HepG2 (cell line): ENCODE measurements at regions not wholly inside any gene's neighbourhood (a gene's known extent, or its start where the extent isn't known, plus 50 kb on each side); places are given as distances from the start of the nearest gene placed in this dataset.

Experiments
- ATAC-seq: fragments of 200-7000 bp; cut with Tn5 transposase; 3 replicates; pipeline ENCODE4 v1.9.1; 2020; ENCODE audit warnings: mild to moderate bottlenecking, moderate library complexity
- BruUV-seq: library from RNA; stranded (reverse); fragments of 400-500 nt; replicated peaks from 2 replicates; lab custom pipeline; 2021; lab: Mats Ljungman, UMichigan
- CTCF ChIA-PET: fragments of 300-600 bp; formaldehyde crosslinking; extraction: SDS; loops from one replicate; lab custom pipeline; 2021; ENCODE audit warnings: low total read pairs, inconsistent platforms, low intra/inter-chr PET ratio; lab: Yijun Ruan, JAX
- POLR2A ChIA-PET: fragments of 350-600 bp; sonication (Branson Sonifier 250); formaldehyde crosslinking; loops from one replicate; lab custom pipeline; 2020; ENCODE audit warnings: antibody characterized with exemption, inconsistent platforms; lab: Yijun Ruan, JAX
- DNase-seq: peaks from one replicate; pipeline ENCODE4 v3.0.0-alpha.2; 2015; ENCODE audit warnings: low spot score
- FAIRE-seq: peaks from 3 replicates; lab custom pipeline; 2011; peaks lifted over from hg19 to GRCh38; lab: Jason Lieb, UNC
- H2AFZ ChIP-seq: one replicate; pipeline ENCODE4 v1.6.1; 2011; ENCODE audit warnings: low read length, inconsistent platforms
- H3K27ac ChIP-seq: fragments of 300-600 bp; 3 replicates; pipeline ENCODE4 v1.8.0; 2011; ENCODE audit warnings: mixed run types, mild to moderate bottlenecking, mixed read lengths, low read length, inconsistent platforms; ENCODE audit not compliant: insufficient read depth; ENCODE audit errors: extremely low read length
- H3K27me3 ChIP-seq, 2 experiments: fragments of 200-600 bp in 1 of 2; 2 replicates in 1 of 2; 3 replicates in 1 of 2; pipeline versions ENCODE4 v1.6.0 to v1.8.0; 2011; ENCODE audit warnings: low read length in 2 of 2, mild to moderate bottlenecking in 2 of 2, moderate library complexity in 2 of 2, inconsistent platforms in 1 of 2; ENCODE audit not compliant: insufficient read depth in 2 of 2, control insufficient read depth in 1 of 2
- H3K36me3 ChIP-seq, 2 experiments: fragments of 200-600 bp in 1 of 2; replicated peaks in 1 of 2; 2 replicates in 1 of 2; 3 replicates in 1 of 2; pipeline versions ENCODE4 v1.5.1 to v1.8.0; 2011; ENCODE audit warnings: low read length in 2 of 2, inconsistent platforms in 1 of 2; ENCODE audit not compliant: insufficient read depth in 2 of 2, control insufficient read depth in 1 of 2
- H3K4me1 ChIP-seq: 2 replicates; pipeline ENCODE4 v1.5.1; 2012; ENCODE audit warnings: low read length, inconsistent platforms; ENCODE audit not compliant: insufficient read depth
- H3K4me2 ChIP-seq: 2 replicates; pipeline ENCODE4 v1.6.0; 2011; ENCODE audit warnings: low read depth, low read length, inconsistent platforms
- H3K4me3 ChIP-seq, 3 experiments: fragments of 200-600 bp in 1 of 3; sonication (generic), shearing (Covaris generic) in 1 of 3; replicated peaks in 1 of 3; 2 replicates each; pipeline ENCODE4 v1.5.1; 2011 to 2016; ENCODE audit warnings: low read length in 3 of 3, inconsistent platforms in 2 of 3, low read depth in 2 of 3, mild to moderate bottlenecking in 2 of 3, control low read depth in 1 of 3, mixed read lengths in 1 of 3; ENCODE audit not compliant: insufficient read depth in 1 of 3
- H3K79me2 ChIP-seq: one replicate; pipeline ENCODE4 v1.6.1; 2011; ENCODE audit warnings: low read length, inconsistent platforms; ENCODE audit not compliant: insufficient read depth
- H3K9ac ChIP-seq: 2 replicates; pipeline ENCODE4 v1.6.0; 2011; ENCODE audit warnings: mild to moderate bottlenecking, low read depth, low read length, inconsistent platforms; ENCODE audit not compliant: insufficient read depth
- H3K9me3 ChIP-seq: 2 replicates; pipeline ENCODE4 v1.5.1; 2012; ENCODE audit warnings: mild to moderate bottlenecking, low read length
- H4K20me1 ChIP-seq: 2 replicates; pipeline ENCODE4 v1.6.0; 2011; ENCODE audit warnings: inconsistent platforms, mild to moderate bottlenecking, low read length, moderate library complexity; ENCODE audit not compliant: insufficient read depth
- GABPB1 ChIP-seq: IDR thresholded peaks from 2 replicates; pipeline ENCODE4 v1.6.1; 2016; ENCODE audit warnings: mild to moderate bottlenecking, missing genetic modification reagents, moderate library complexity, missing compliant biosample characterization
- NAIF1 ChIP-seq: sonication (generic); formaldehyde crosslinking; IDR thresholded peaks from 2 replicates; pipeline ENCODE4 v1.5.0; 2020; ENCODE audit warnings: mild to moderate bottlenecking, missing genetic modification reagents, borderline replicate concordance
- PRMT3 ChIP-seq: sonication (generic); formaldehyde crosslinking; IDR thresholded peaks from 2 replicates; pipeline ENCODE4 v1.8.1; 2022; ENCODE audit warnings: low read depth, mild to moderate bottlenecking, moderate library complexity, missing genetic modification reagents, borderline replicate concordance
- SALL2 ChIP-seq: sonication (generic); formaldehyde crosslinking; IDR thresholded peaks from 2 replicates; pipeline ENCODE4 v1.8.1; 2023; ENCODE audit warnings: mild to moderate bottlenecking, missing genetic modification reagents, inconsistent platforms
- SIN3B ChIP-seq: fragments of 150-350 bp; IDR thresholded peaks from 2 replicates; pipeline ENCODE4 v1.6.1; 2014; ENCODE audit warnings: low read length
- SRSF1 ChIP-seq: fragments of 200-400 bp; formaldehyde crosslinking; optimal IDR thresholded peaks from 2 replicates; pipeline ENCODE3; 2017; ENCODE audit warnings: mild to moderate bottlenecking, low read depth, low read length, moderate library complexity
- ZBTB26 ChIP-seq: IDR thresholded peaks from 2 replicates; pipeline ENCODE4 v1.6.1; 2016; ENCODE audit warnings: missing compliant biosample characterization, missing genetic modification reagents, borderline replicate concordance
- ZGPAT ChIP-seq: IDR thresholded peaks from 2 replicates; pipeline ENCODE4 v1.6.1; 2016; ENCODE audit warnings: mild to moderate bottlenecking
- ZMAT3 ChIP-seq: sonication (generic); formaldehyde crosslinking; conservative IDR thresholded peaks from 2 replicates; pipeline ENCODE4 v1.7.0; 2021; ENCODE audit warnings: missing genetic modification reagents
- ZNF24 ChIP-seq: fragments of 450-650 bp; IDR thresholded peaks from 2 replicates; pipeline ENCODE4 v1.6.1; 2017; ENCODE audit warnings: antibody characterized with exemption, mild to moderate bottlenecking
- ZNF253 ChIP-seq: sonication (generic); formaldehyde crosslinking; IDR thresholded peaks from 2 replicates; pipeline ENCODE4 v1.8.0; 2022; ENCODE audit warnings: mild to moderate bottlenecking, missing genetic modification reagents, borderline replicate concordance
- ZNF292 ChIP-seq: sonication (generic); formaldehyde crosslinking; IDR thresholded peaks from 2 replicates; pipeline ENCODE4 v1.8.1; 2022; ENCODE audit warnings: mild to moderate bottlenecking, low read depth, missing genetic modification reagents, borderline replicate concordance
- ZNF550 ChIP-seq: sonication (generic); formaldehyde crosslinking; IDR thresholded peaks from 2 replicates; pipeline ENCODE4 v1.4.0; 2020; ENCODE audit warnings: mild to moderate bottlenecking, missing genetic modification reagents, borderline replicate concordance
- ZNF552 ChIP-seq: sonication (generic); formaldehyde crosslinking; IDR thresholded peaks from 2 replicates; pipeline ENCODE4 v1.9.0; 2022; ENCODE audit warnings: missing genetic modification reagents, mild to moderate bottlenecking, borderline replicate concordance
- ZNF75D ChIP-seq: sonication (generic); formaldehyde crosslinking; IDR thresholded peaks from 2 replicates; pipeline ENCODE4 v1.8.1; 2023; ENCODE audit warnings: missing genetic modification reagents, mild to moderate bottlenecking, borderline replicate concordance
- ZNF788 ChIP-seq: sonication (generic); formaldehyde crosslinking; IDR thresholded peaks from 2 replicates; pipeline ENCODE4 v1.5.0; 2020; ENCODE audit warnings: mild to moderate bottlenecking, missing genetic modification reagents, borderline replicate concordance
- WGBS: methylation state at CpG from one replicate; pipeline ENCODE4 v1.1.6; 2017; ENCODE audit warnings: low lambda C conversion rate; 5-methylcytosine and 5-hydroxymethylcytosine counted together
- in situ Hi-C: cut with HindIII; loops from 2 replicates; pipeline ENCODE4 v1.10.0; 2017; ENCODE audit warnings: low pct_unique_long_range_greater_than_20kb; ENCODE audit not compliant: extremely low pct_ligation_motif_present
- intact Hi-C: fragments of 100-400 bp; cut with micrococcal nuclease; formaldehyde crosslinking; loops from one replicate; pipeline ENCODE4 v1.10.0; 2022; ENCODE audit not compliant: unreplicated experiment

GRCh38 chr12:90342081-90342480, 612.9 kb downstream of the CCER1 start (continued):
- TF ChIP-seq ZNF550 (CRISPR knock-in tag) (no peak), ZNF292 (CRISPR knock-in tag) (no peak), ZNF552 (CRISPR knock-in tag) (no peak), ZMAT3 (no peak), ZGPAT (CRISPR knock-in tag) (no peak), ZNF788 (CRISPR knock-in tag) (no peak)

- no peak overlapping the region for H3K4me2 ChIP-seq
- no peaks in the 10 kb centered on the region for H3K79me2 ChIP-seq
- in situ Hi-C loops (no loop called here), intact Hi-C loops (no loop called here)
- no peaks in the 10 kb centered on the region; a peak in 1 of 5 replicates for H3K27me3 ChIP-seq
- WGBS = 13% methylated on average over 4 of the region's 4 CpGs
- DNase-seq = no peak
- ChIA-PET POLR2A (no interaction called here), CTCF (no interaction called here)
- no peaks in the 10 kb centered on the region for H3K4me1 ChIP-seq
- no TSS peak for BruUV-seq
- no peak overlapping the region for H3K27ac ChIP-seq
- no peaks in the 10 kb centered on the region for H4K20me1 ChIP-seq
- TF ChIP-seq ZNF253 (CRISPR knock-in tag) (no peak), GABPB1 (CRISPR knock-in tag) (no peak), ZNF24 (no peak), NAIF1 (no peak), SRSF1 (no peak), SALL2 (CRISPR knock-in tag) (no peak), SIN3B (no peak), ZBTB26 (CRISPR knock-in tag) (no peak), ZNF75D (no peak), PRMT3 (CRISPR knock-in tag) (no peak)
- no peak for ATAC-seq
- no peak overlapping the region for H2AFZ ChIP-seq
- H3K9me3 ChIP-seq = no peaks in the 10 kb centered on the region; the same call in 1 of the 2 replicates
- H3K9ac ChIP-seq = no peak overlapping the region
- no peak overlapping the region for H3K4me3 ChIP-seq
- FAIRE-seq = no peak
- no peaks in the 10 kb centered on the region for H3K36me3 ChIP-seq
Measured at GRCh38 chr12:90339837-90340236, 615.1 kb downstream of the CCER1 start.
